SK-N-SH (cell line): ENCODE measurements at regions not wholly inside any gene's neighbourhood (a gene's known extent, or its start where the extent isn't known, plus 50 kb on each side); places are given as distances from the start of the nearest gene placed in this dataset.

Experiments used
- CTCF ChIA-PET: fragments of 300-600, 350-600 bp; formaldehyde crosslinking; extraction: SDS; loops from one replicate; lab custom pipeline; 2021; lab: Yijun Ruan, JAX
- POLR2A ChIA-PET: fragments of 350-600 bp; sonication (Branson Sonifier 250); formaldehyde crosslinking; extraction: SDS; loops from one replicate; lab custom pipeline; 2020; ENCODE audit warnings: antibody characterized with exemption, inconsistent platforms; lab: Yijun Ruan, JAX
- DNase-seq: peaks from one replicate; pipeline ENCODE4 v3.0.0; 2012
- H2AFZ ChIP-seq: fragments of 200-600 bp; sonication (generic); 2 replicates; pipeline ENCODE4 v1.8.1; 2016; ENCODE audit warnings: antibody characterized with exemption, mild to moderate bottlenecking, low read depth
- H3F3A ChIP-seq: fragments of 200-600 bp; sonication (generic); replicated peaks from 2 replicates; pipeline ENCODE3; 2016; ENCODE audit warnings: antibody characterized with exemption, mild to moderate bottlenecking; ENCODE audit not compliant: insufficient read depth
- H3K27ac ChIP-seq, 2 experiments: fragments of 200-500 bp in 1 of 2; fragments of 200-600 bp in 1 of 2; sonication (Bioruptor generic) in 1 of 2; sonication (generic), shearing (Covaris generic) in 1 of 2; 2 replicates each; pipeline versions ENCODE4 v1.5.1 to v1.6.1; 2014 to 2016; ENCODE audit warnings: low read depth in 2 of 2, inconsistent platforms in 1 of 2, low read length in 1 of 2, mild to moderate bottlenecking in 1 of 2, mixed read lengths in 1 of 2
- H3K27me3 ChIP-seq: fragments of 200-600 bp; sonication (generic), shearing (Covaris generic); 2 replicates; pipeline ENCODE4 v1.6.1; 2016; ENCODE audit warnings: mixed run types; ENCODE audit not compliant: insufficient read depth
- H3K36me3 ChIP-seq, 2 experiments: fragments of 200-500 bp in 1 of 2; fragments of 200-600 bp in 1 of 2; sonication (Bioruptor generic) in 1 of 2; sonication (generic) in 1 of 2; replicated peaks in 1 of 2; 2 replicates each; pipeline versions ENCODE3 to v1.5.1; 2014 to 2016; ENCODE audit warnings: low read length in 1 of 2, mild to moderate bottlenecking in 1 of 2; ENCODE audit not compliant: insufficient read depth in 2 of 2, control insufficient read depth in 1 of 2
- H3K4me1 ChIP-seq, 2 experiments: fragments of 200-500 bp in 1 of 2; fragments of 200-600 bp in 1 of 2; sonication (Bioruptor generic) in 1 of 2; sonication (generic), shearing (Covaris generic) in 1 of 2; 2 replicates each; pipeline versions ENCODE4 v1.5.1 to v1.6.1; 2014 to 2016; ENCODE audit warnings: low read depth in 1 of 2, low read length in 1 of 2, mixed run types in 1 of 2; ENCODE audit not compliant: insufficient read depth in 2 of 2, control insufficient read depth in 1 of 2
- H3K4me2 ChIP-seq: fragments of 200-600 bp; sonication (generic), shearing (Covaris generic); 2 replicates; pipeline ENCODE4 v1.6.1; 2017; ENCODE audit warnings: mixed run types
- H3K4me3 ChIP-seq, 2 experiments: fragments of 200-500 bp in 1 of 2; fragments of 200-600 bp in 1 of 2; sonication (Bioruptor generic) in 1 of 2; sonication (generic), shearing (Covaris generic) in 1 of 2; 2 replicates each; pipeline versions ENCODE4 v1.5.1 to v1.8.1; 2014 to 2016; ENCODE audit warnings: low read depth in 2 of 2, inconsistent platforms in 1 of 2, low read length in 1 of 2, mild to moderate bottlenecking in 1 of 2, mixed read lengths in 1 of 2, moderate library complexity in 1 of 2
- H3K79me2 ChIP-seq: fragments of 200-600 bp; sonication (generic); 2 replicates; pipeline ENCODE4 v1.8.1; 2017; ENCODE audit warnings: mild to moderate bottlenecking; ENCODE audit not compliant: insufficient read depth
- H3K9ac ChIP-seq: fragments of 200-600 bp; sonication (generic); 2 replicates; pipeline ENCODE4 v1.6.1; 2017; ENCODE audit warnings: mixed run types
- H3K9me2 ChIP-seq: fragments of 200-600 bp; sonication (generic); 2 replicates; pipeline ENCODE4 v1.6.1; 2017; ENCODE audit warnings: mixed run types
- H3K9me3 ChIP-seq: fragments of 200-600 bp; sonication (generic); 2 replicates; pipeline ENCODE4 v1.6.1; 2017; ENCODE audit warnings: mixed run types, mild to moderate bottlenecking, moderate library complexity
- H4K20me1 ChIP-seq: fragments of 200-600 bp; sonication (generic); 2 replicates; pipeline ENCODE4 v1.6.1; 2017; ENCODE audit warnings: mild to moderate bottlenecking, mixed run types; ENCODE audit not compliant: insufficient read depth
- CTCF ChIP-seq: fragments of 200-600 bp; sonication (generic); IDR thresholded peaks from 2 replicates; pipeline ENCODE4 v1.6.1; 2017; ENCODE audit warnings: antibody characterized with exemption, mild to moderate bottlenecking, moderate library complexity
- ELF1 ChIP-seq: IDR thresholded peaks from 2 replicates; pipeline ENCODE4 v1.4.0; 2012
- EP300 ChIP-seq, 2 experiments: IDR thresholded peaks; 2 replicates each; pipeline versions ENCODE4 v1.4.0 to v1.6.1; 2012; ENCODE audit warnings: borderline replicate concordance in 1 of 2, low read depth in 1 of 2, low read length in 1 of 2
- FOSL2 ChIP-seq: IDR thresholded peaks from 2 replicates; pipeline ENCODE4 v1.4.0; 2012; ENCODE audit warnings: low read depth, mild to moderate bottlenecking, moderate library complexity, borderline replicate concordance
- FOXJ3 ChIP-seq: sonication (generic); formaldehyde crosslinking; IDR thresholded peaks from 2 replicates; pipeline ENCODE4 v1.5.1; 2020; ENCODE audit warnings: mild to moderate bottlenecking, missing genetic modification reagents
- GABPA ChIP-seq: IDR thresholded peaks from 2 replicates; pipeline ENCODE4 v1.4.0; 2012; ENCODE audit warnings: low read depth, mild to moderate bottlenecking
- MEF2A ChIP-seq: IDR thresholded peaks from 2 replicates; pipeline ENCODE4 v1.4.0; 2012; ENCODE audit warnings: low read depth, borderline replicate concordance
- NFIC ChIP-seq: IDR thresholded peaks from 2 replicates; pipeline ENCODE4 v1.4.0; 2012; ENCODE audit warnings: borderline replicate concordance
- NRF1 ChIP-seq: IDR thresholded peaks from 2 replicates; pipeline ENCODE4 v1.6.1; 2012; ENCODE audit warnings: low read depth, mild to moderate bottlenecking, low read length
- POLR2AphosphoS5 ChIP-seq: IDR thresholded peaks from 2 replicates; pipeline ENCODE4 v1.6.1; 2012; ENCODE audit warnings: low read depth, low read length
- RCOR1 ChIP-seq: fragments of 150-350 bp; IDR thresholded peaks from 2 replicates; pipeline ENCODE4 v1.6.1; 2017; ENCODE audit warnings: antibody characterized with exemption, low read length
- RFX5 ChIP-seq: IDR thresholded peaks from 2 replicates; pipeline ENCODE4 v1.6.1; 2012; ENCODE audit warnings: mild to moderate bottlenecking, improper control_type of control experiment, low read length
- RXRA ChIP-seq: IDR thresholded peaks from 2 replicates; pipeline ENCODE4 v1.4.0; 2012; ENCODE audit warnings: low read depth, mild to moderate bottlenecking, borderline replicate concordance
- TAF1 ChIP-seq: IDR thresholded peaks from 2 replicates; pipeline ENCODE4 v1.6.1; 2012; ENCODE audit warnings: low read depth, mild to moderate bottlenecking, low read length, moderate library complexity, borderline replicate concordance
- TCF12 ChIP-seq: IDR thresholded peaks from 2 replicates; pipeline ENCODE4 v1.4.0; 2012
- TEAD4 ChIP-seq: IDR thresholded peaks from 2 replicates; pipeline ENCODE4 v1.4.0; 2012; ENCODE audit warnings: mild to moderate bottlenecking, borderline replicate concordance; ENCODE audit not compliant: insufficient read depth
- ZBTB33 ChIP-seq: IDR thresholded peaks from 2 replicates; pipeline ENCODE4 v1.4.0; 2012; ENCODE audit warnings: low read depth, borderline replicate concordance
- WGBS: methylation state at CpG from one replicate; pipeline ENCODE4 v1.1.6; 2017; ENCODE audit warnings: low lambda C conversion rate; 5-methylcytosine and 5-hydroxymethylcytosine counted together
- TF ChIP-seq, protein P1 (sequence below): IDR thresholded peaks from 2 replicates; pipeline ENCODE4 v1.4.0; 2012; ENCODE audit warnings: low read depth
- TF ChIP-seq, protein P2 (sequence below): fragments of 150-350 bp; IDR thresholded peaks from 2 replicates; pipeline ENCODE4 v1.6.1; 2017; ENCODE audit warnings: antibody characterized with exemption, low read length, low read depth, borderline replicate concordance

- peaks cover 3% of the 10 kb centered on the region; the same call in 1 of the 2 replicates for H3K9me3 ChIP-seq
- H3K9me2 ChIP-seq, result no peaks in the 10 kb centered on the region
- no peak for TF ChIP-seq TEAD4
- TF ChIP-seq ELF1, result no peak
- no peak for TF ChIP-seq TAF1
- TF ChIP-seq, protein P1, sequence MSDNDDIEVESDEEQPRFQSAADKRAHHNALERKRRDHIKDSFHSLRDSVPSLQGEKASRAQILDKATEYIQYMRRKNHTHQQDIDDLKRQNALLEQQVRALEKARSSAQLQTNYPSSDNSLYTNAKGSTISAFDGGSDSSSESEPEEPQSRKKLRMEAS, result no peak
- TF ChIP-seq CTCF, result no peak
- no peak for TF ChIP-seq FOSL2
- no peak for TF ChIP-seq NRF1
- TF ChIP-seq NFIC, result no peak
- TF ChIP-seq GABPA, result no peak
- TF ChIP-seq TCF12, result no peak
- no peak for TF ChIP-seq POLR2AphosphoS5
- no peak for TF ChIP-seq RXRA
- H3F3A ChIP-seq, result no peaks in the 10 kb centered on the region
- H3K79me2 ChIP-seq, result no peaks in the 10 kb centered on the region
- no peak overlapping the region for H3K27ac ChIP-seq
- no peak overlapping the region for H3K4me2 ChIP-seq
- WGBS, result 29% methylated on average over 4 of the region's 4 CpGs
- no peaks in the 10 kb centered on the region for H3K27me3 ChIP-seq
- no peaks in the 10 kb centered on the region for H4K20me1 ChIP-seq
- ChIA-PET CTCF (no interaction called here), POLR2A (no interaction called here)
- no peaks in the 10 kb centered on the region for H3K36me3 ChIP-seq
- DNase-seq, result no peak
- no peak overlapping the region for H2AFZ ChIP-seq
- H3K4me1 ChIP-seq, result no peaks in the 10 kb centered on the region
- H3K4me3 ChIP-seq, result no peak overlapping the region
- H3K9ac ChIP-seq, result no peak overlapping the region
Observed at GRCh38 chr10:10630782-10631181, 386.9 kb upstream of the CELF2 start.

DNA sequence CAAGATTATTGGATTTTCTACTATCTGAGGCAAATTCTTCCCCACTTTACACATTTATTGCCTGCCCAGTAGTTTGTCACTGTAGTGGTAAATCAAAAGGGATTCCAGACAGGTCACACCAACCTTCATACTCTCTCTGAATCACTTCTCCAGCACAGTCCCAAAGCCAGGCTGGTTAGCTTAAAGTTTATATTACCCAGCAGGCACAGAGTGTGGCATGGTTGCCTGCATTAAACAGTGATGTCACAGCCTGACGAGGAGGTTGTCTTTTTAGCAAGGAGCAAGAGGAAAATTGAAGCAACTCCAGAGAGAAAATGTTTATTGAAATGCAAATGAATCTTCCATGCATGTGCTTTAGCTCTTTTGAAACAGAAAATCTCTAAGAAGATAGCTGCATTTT, 375.5 kb upstream of the CELF2 start:
- Histone ChIP-seq H3K27me3 (no peaks in the 10 kb centered on the region), H4K20me1 (no peaks in the 10 kb centered on the region), H3K4me1 (peaks cover 0 to 2% of the 10 kb centered on the region in 2 experiments; a peak in 1 of 4 replicates), H3K9me2 (no peaks in the 10 kb centered on the region), H3K9me3 (no peaks in the 10 kb centered on the region), H3K4me3 (no peak overlapping the region), H3K36me3 (no peaks in the 10 kb centered on the region), H3K4me2 (no peak overlapping the region), H2AFZ (no peak overlapping the region), H3K79me2 (no peaks in the 10 kb centered on the region), H3K9ac (no peak overlapping the region), H3K27ac (no peak overlapping the region), H3F3A (no peaks in the 10 kb centered on the region)
- POLR2A ChIA-PET, result no interaction called here
- TF ChIP-seq EP300 (IDR thresholded peaks at IDR 0.05; ENCODE audit: borderline replicate concordance in 1 of 2, low read depth in 1 of 2, low read length in 1 of 2) (no peak), FOSL2 (no peak), RCOR1 (no peak), RFX5 (no peak), FOXJ3 (CRISPR knock-in tag) (no peak), MEF2A (no peak), ZBTB33 (no peak)
- TF ChIP-seq, protein P1, result no peak
- TF ChIP-seq, protein P2, sequence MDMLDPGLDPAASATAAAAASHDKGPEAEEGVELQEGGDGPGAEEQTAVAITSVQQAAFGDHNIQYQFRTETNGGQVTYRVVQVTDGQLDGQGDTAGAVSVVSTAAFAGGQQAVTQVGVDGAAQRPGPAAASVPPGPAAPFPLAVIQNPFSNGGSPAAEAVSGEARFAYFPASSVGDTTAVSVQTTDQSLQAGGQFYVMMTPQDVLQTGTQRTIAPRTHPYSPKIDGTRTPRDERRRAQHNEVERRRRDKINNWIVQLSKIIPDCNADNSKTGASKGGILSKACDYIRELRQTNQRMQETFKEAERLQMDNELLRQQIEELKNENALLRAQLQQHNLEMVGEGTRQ, result no peak
- DNase-seq, result no peak
- CTCF ChIA-PET, result no interaction called here
- WGBS, result 0% methylated on average over 1 of the region's 1 CpG
